ENCODE measurements at regions not wholly inside any gene's neighbourhood (a gene's known extent, or its start where the extent isn't known, plus 50 kb on each side); places are given as distances from the start of the nearest gene placed in this dataset.

DNA sequence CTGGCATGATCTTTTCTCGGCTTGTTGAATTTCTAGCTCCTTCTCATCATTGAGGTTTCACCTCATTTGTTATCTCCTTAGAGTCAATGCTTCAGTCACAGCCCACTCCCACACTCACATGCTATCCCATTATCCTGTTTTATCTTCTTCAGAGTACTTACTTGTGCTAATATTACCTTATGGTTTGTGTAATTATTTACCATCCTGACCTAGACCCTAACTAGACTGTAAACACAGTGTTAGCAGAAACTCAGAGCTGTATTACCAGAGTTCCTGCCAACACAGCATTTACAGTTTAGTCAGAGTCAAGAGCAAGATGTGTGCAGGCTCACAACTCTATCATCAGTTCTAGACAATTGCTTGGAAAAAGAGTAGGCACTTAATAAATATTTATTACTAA is 144.7 kb downstream of the OTOL1 start:
- TF ChIP-seq, protein P1, sequence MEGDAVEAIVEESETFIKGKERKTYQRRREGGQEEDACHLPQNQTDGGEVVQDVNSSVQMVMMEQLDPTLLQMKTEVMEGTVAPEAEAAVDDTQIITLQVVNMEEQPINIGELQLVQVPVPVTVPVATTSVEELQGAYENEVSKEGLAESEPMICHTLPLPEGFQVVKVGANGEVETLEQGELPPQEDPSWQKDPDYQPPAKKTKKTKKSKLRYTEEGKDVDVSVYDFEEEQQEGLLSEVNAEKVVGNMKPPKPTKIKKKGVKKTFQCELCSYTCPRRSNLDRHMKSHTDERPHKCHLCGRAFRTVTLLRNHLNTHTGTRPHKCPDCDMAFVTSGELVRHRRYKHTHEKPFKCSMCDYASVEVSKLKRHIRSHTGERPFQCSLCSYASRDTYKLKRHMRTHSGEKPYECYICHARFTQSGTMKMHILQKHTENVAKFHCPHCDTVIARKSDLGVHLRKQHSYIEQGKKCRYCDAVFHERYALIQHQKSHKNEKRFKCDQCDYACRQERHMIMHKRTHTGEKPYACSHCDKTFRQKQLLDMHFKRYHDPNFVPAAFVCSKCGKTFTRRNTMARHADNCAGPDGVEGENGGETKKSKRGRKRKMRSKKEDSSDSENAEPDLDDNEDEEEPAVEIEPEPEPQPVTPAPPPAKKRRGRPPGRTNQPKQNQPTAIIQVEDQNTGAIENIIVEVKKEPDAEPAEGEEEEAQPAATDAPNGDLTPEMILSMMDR (conservative IDR thresholded peaks at IDR 0.05; ENCODE audit: low read length) = no peak
- no peak for TF ChIP-seq EZH2phosphoT487 (IDR thresholded peaks at IDR 0.05; ENCODE audit: borderline replicate concordance)

Measured in Loucy (cell line).